ENCODE measurements at regions not wholly inside any gene's neighbourhood (a gene's known extent, or its start where the extent isn't known, plus 50 kb on each side); places are given as distances from the start of the nearest gene placed in this dataset.

- POLR2A ChIA-PET (ENCODE audit: partially characterized antibody), result no interaction called here
- H3K36me3 ChIP-seq (ENCODE audit: insufficient read depth, low read length), result no peaks in the 10 kb centered on the region
- H3K9me3 ChIP-seq (ENCODE audit: control insufficient read depth in 1 of 2, low read length in 2 of 2), result no peaks in the 10 kb centered on the region
- DNase-seq, result no peak
- H3K27me3 ChIP-seq (ENCODE audit: insufficient read depth, low read length), result no peaks in the 10 kb centered on the region
- H3K4me1 ChIP-seq (ENCODE audit: insufficient read depth, low read length), result no peaks in the 10 kb centered on the region
- Mint-ChIP-seq H3K4me3 (no peak overlapping the region), H3K9me3 (peaks cover 0 to 9% (median 3%) of the 10 kb centered on the region in 8 donors), H3K27ac (no peak overlapping the region), H3K36me3 (no peaks in the 10 kb centered on the region), H3K27me3 (no peaks in the 10 kb centered on the region), H3K4me1 (no peaks in the 10 kb centered on the region)
- no peak overlapping the region for H3K27ac ChIP-seq (ENCODE audit: low read depth, low read length)
- intact Hi-C loops (cut with micrococcal nuclease), result no loop called here
- no peak overlapping the region for H3K4me3 ChIP-seq (ENCODE audit: low read length in 2 of 2)
- CTCF ChIA-PET (ENCODE audit: partially characterized antibody), result interaction anchor here (1.1 kb wide), 1 partner anchor 9 kb away, joined by 3 read pairs; no protein-coding TSS in a partner anchor
Measured at GRCh38 chr18:55763298-55763697, 175.3 kb upstream of the TCF4 start.

GRCh38 chr18:55762424-55762823 lies 174.4 kb upstream of the TCF4 start:
- no peak overlapping the region for H3K27ac ChIP-seq (ENCODE audit: low read depth, low read length)
- no peaks in the 10 kb centered on the region for H3K36me3 ChIP-seq (ENCODE audit: insufficient read depth, low read length)
- no peaks in the 10 kb centered on the region for H3K4me1 ChIP-seq (ENCODE audit: insufficient read depth, low read length)
- no peak for DNase-seq
- CTCF ChIA-PET (ENCODE audit: partially characterized antibody), result interaction anchor here (1.1 kb wide), 1 partner anchor 10 kb away, joined by 3 read pairs; no protein-coding TSS in a partner anchor
- no peaks in the 10 kb centered on the region for H3K36me3 Mint-ChIP-seq
- intact Hi-C loops (cut with micrococcal nuclease), result no loop called here
- H3K27me3 Mint-ChIP-seq, result no peaks in the 10 kb centered on the region
- H3K4me3 ChIP-seq (ENCODE audit: low read length in 2 of 2), result no peak overlapping the region
- H3K9me3 ChIP-seq (ENCODE audit: control insufficient read depth in 1 of 2, low read length in 2 of 2), result no peaks in the 10 kb centered on the region
- H3K27ac Mint-ChIP-seq, result no peak overlapping the region
- H3K27me3 ChIP-seq (ENCODE audit: insufficient read depth, low read length), result no peaks in the 10 kb centered on the region
- no peak overlapping the region for H3K4me3 Mint-ChIP-seq
- no peaks in the 10 kb centered on the region for H3K4me1 Mint-ChIP-seq
- POLR2A ChIA-PET (ENCODE audit: partially characterized antibody), result no interaction called here
- H3K9me3 Mint-ChIP-seq, result peaks cover 0 to 9% (median 3%) of the 10 kb centered on the region in 8 donors

DNA sequence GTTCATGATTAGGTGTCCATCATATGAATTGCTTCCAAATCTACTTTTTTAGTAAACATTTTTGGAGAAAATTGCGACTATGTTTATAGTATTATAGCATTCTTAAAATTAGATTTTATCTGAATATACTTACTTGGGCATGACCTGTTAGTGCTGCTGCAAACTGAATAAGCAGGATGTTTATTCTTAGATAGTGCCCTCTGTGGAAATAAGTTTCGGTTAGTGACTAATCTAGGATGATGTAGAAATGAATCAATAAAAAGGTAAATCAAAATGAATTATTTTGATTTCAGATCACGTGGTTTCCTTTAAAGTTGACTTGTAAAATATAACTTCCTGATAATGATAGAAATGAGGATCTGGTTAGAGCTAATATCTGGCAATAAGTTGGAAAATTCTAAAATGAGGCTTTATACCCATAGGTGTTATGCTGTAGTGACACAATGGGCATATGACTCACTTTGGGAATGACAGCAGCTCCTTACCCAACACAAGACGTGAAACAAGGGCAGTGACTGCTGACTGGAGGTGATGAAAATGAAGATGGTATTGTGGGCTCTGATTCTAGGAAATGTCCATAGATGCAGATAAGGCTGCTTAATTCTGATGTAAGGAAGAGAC lies 165.8 kb upstream of the TCF4 start:
- H3K4me1 ChIP-seq (ENCODE audit: insufficient read depth, low read length), result no peaks in the 10 kb centered on the region
- no peak for DNase-seq
- no peaks in the 10 kb centered on the region for H3K9me3 ChIP-seq (ENCODE audit: control insufficient read depth in 1 of 2, low read length in 2 of 2)
- Mint-ChIP-seq H3K27ac (no peak overlapping the region), H3K36me3 (no peaks in the 10 kb centered on the region), H3K4me3 (no peak overlapping the region), H3K27me3 (no peaks in the 10 kb centered on the region), H3K4me1 (no peaks in the 10 kb centered on the region), H3K9me3 (peaks cover 0 to 13% (median 3%) of the 10 kb centered on the region in 8 donors)
- intact Hi-C loops (cut with micrococcal nuclease), result no loop called here
- ChIA-PET POLR2A (ENCODE audit: partially characterized antibody) (no interaction called here), CTCF (ENCODE audit: partially characterized antibody) (no interaction called here)
- H3K27me3 ChIP-seq (ENCODE audit: insufficient read depth, low read length), result no peaks in the 10 kb centered on the region
- no peak overlapping the region for H3K27ac ChIP-seq (ENCODE audit: low read depth, low read length)
- no peak overlapping the region for H3K4me3 ChIP-seq (ENCODE audit: low read length in 2 of 2)
- no peaks in the 10 kb centered on the region for H3K36me3 ChIP-seq (ENCODE audit: insufficient read depth, low read length)

DNA sequence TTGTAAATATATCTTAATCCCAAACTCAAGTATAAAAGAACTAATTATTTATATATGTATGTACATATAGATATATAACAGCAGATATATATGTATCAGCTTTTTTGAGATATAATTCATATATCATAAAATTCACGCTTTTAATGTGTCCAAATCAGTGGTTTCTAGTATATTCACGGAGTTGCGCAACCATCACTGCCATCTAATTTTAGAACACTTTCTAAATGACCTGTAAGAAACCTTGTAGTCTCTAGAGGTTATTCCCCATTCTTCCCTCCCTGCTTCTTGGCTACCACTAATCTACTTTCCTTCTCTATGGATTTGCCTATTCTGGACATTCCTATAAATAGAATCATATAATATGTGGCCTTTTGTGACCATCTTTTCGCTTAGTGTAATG lies 163.5 kb upstream of the TCF4 start:
- DNase-seq, result no peak
- no peaks in the 10 kb centered on the region for H3K36me3 Mint-ChIP-seq
- H3K4me1 Mint-ChIP-seq, result no peaks in the 10 kb centered on the region

DNA sequence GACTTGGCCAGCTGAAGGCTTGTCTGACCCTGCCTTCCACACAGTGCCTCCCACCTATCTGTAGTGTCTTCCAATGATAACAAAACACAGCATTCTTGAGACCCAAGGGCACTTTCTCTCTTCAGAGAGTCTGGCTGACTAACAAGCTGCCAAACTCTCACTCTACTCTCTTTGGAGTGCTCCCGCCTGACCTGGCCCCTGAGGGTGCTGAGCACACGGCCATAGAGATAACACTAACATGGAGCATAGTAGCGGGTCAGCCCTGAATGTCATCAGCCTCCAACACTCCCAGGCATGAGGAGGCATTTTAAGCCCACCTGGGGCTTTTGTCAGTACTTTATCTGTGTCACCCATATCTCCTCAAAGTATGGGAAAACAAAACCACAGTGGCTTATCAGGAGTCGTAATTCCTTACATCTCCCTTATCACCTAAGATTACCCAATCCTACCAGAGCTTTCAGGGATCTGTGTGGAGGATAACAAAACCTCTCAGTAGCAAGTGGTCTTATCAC lies 160.3 kb upstream of the TCF4 start:
- Histone ChIP-seq H3K4me1 (ENCODE audit: insufficient read depth, low read length) (no peaks in the 10 kb centered on the region), H3K27me3 (ENCODE audit: insufficient read depth, low read length) (no peaks in the 10 kb centered on the region), H3K36me3 (ENCODE audit: insufficient read depth, low read length) (no peaks in the 10 kb centered on the region), H3K9me3 (ENCODE audit: control insufficient read depth in 1 of 2, low read length in 2 of 2) (no peaks in the 10 kb centered on the region), H3K27ac (ENCODE audit: low read depth, low read length) (no peak overlapping the region), H3K4me3 (ENCODE audit: low read length in 2 of 2) (no peak overlapping the region)
- H3K36me3 Mint-ChIP-seq, result no peaks in the 10 kb centered on the region
- H3K4me1 Mint-ChIP-seq, result no peaks in the 10 kb centered on the region
- H3K27me3 Mint-ChIP-seq, result no peaks in the 10 kb centered on the region
- intact Hi-C loops (cut with micrococcal nuclease), result no loop called here
- no peak overlapping the region for H3K27ac Mint-ChIP-seq
- ChIA-PET POLR2A (ENCODE audit: partially characterized antibody) (no interaction called here), CTCF (ENCODE audit: partially characterized antibody) (no interaction called here)
- no peak for DNase-seq
- H3K4me3 Mint-ChIP-seq, result no peak overlapping the region
- peaks cover 0 to 12% (median 5%) of the 10 kb centered on the region in 8 donors for H3K9me3 Mint-ChIP-seq

More for the DNA sequence above, 163.5 kb upstream of the TCF4 start:
- Histone ChIP-seq H3K36me3 (ENCODE audit: insufficient read depth, low read length) (no peaks in the 10 kb centered on the region), H3K27me3 (ENCODE audit: insufficient read depth, low read length) (no peaks in the 10 kb centered on the region), H3K4me3 (ENCODE audit: low read length in 2 of 2) (no peak overlapping the region), H3K9me3 (ENCODE audit: control insufficient read depth in 1 of 2, low read length in 2 of 2) (no peaks in the 10 kb centered on the region), H3K27ac (ENCODE audit: low read depth, low read length) (no peak overlapping the region), H3K4me1 (ENCODE audit: insufficient read depth, low read length) (no peaks in the 10 kb centered on the region)
- no peak overlapping the region for H3K27ac Mint-ChIP-seq
- peaks cover 2 to 16% (median 5%) of the 10 kb centered on the region in 8 donors for H3K9me3 Mint-ChIP-seq
- POLR2A ChIA-PET (ENCODE audit: partially characterized antibody), result no interaction called here
- intact Hi-C loops (cut with micrococcal nuclease), result no loop called here
- no peak overlapping the region for H3K4me3 Mint-ChIP-seq
- H3K27me3 Mint-ChIP-seq, result no peaks in the 10 kb centered on the region
- CTCF ChIA-PET (ENCODE audit: partially characterized antibody), result no interaction called here

- Histone ChIP-seq H3K27me3 (ENCODE audit: insufficient read depth, low read length) (no peaks in the 10 kb centered on the region), H3K4me1 (ENCODE audit: insufficient read depth, low read length) (no peaks in the 10 kb centered on the region), H3K27ac (ENCODE audit: low read depth, low read length) (no peak overlapping the region), H3K4me3 (ENCODE audit: low read length in 2 of 2) (no peak overlapping the region), H3K9me3 (ENCODE audit: control insufficient read depth in 1 of 2, low read length in 2 of 2) (no peaks in the 10 kb centered on the region), H3K36me3 (ENCODE audit: insufficient read depth, low read length) (no peaks in the 10 kb centered on the region)
- Mint-ChIP-seq H3K4me3 (no peak overlapping the region), H3K27ac (no peak overlapping the region), H3K4me1 (no peaks in the 10 kb centered on the region), H3K27me3 (no peaks in the 10 kb centered on the region), H3K36me3 (no peaks in the 10 kb centered on the region), H3K9me3 (peaks cover 0 to 9% (median 4%) of the 10 kb centered on the region in 8 donors)
- POLR2A ChIA-PET (ENCODE audit: partially characterized antibody), result no interaction called here
- intact Hi-C loops (cut with micrococcal nuclease), result no loop called here
- DNase-seq, result no peak
- CTCF ChIA-PET (ENCODE audit: partially characterized antibody), result no interaction called here
Measured at GRCh38 chr18:55744206-55744605, 156.2 kb upstream of the TCF4 start.

- Histone ChIP-seq H3K36me3 (ENCODE audit: insufficient read depth, low read length) (no peaks in the 10 kb centered on the region), H3K27me3 (ENCODE audit: insufficient read depth, low read length) (no peaks in the 10 kb centered on the region), H3K4me3 (ENCODE audit: low read length in 2 of 2) (no peak overlapping the region), H3K27ac (ENCODE audit: low read depth, low read length) (no peak overlapping the region), H3K9me3 (ENCODE audit: control insufficient read depth in 1 of 2, low read length in 2 of 2) (no peaks in the 10 kb centered on the region), H3K4me1 (ENCODE audit: insufficient read depth, low read length) (no peaks in the 10 kb centered on the region)
- Mint-ChIP-seq H3K9me3 (peaks cover 0 to 9% (median 4%) of the 10 kb centered on the region in 8 donors), H3K4me3 (no peak overlapping the region), H3K36me3 (no peaks in the 10 kb centered on the region), H3K27ac (no peak overlapping the region), H3K27me3 (no peaks in the 10 kb centered on the region), H3K4me1 (no peaks in the 10 kb centered on the region)
- ChIA-PET POLR2A (ENCODE audit: partially characterized antibody) (no interaction called here), CTCF (ENCODE audit: partially characterized antibody) (no interaction called here)
- intact Hi-C loops (cut with micrococcal nuclease), result no loop called here
- DNase-seq, result no peak
Measured at GRCh38 chr18:55743736-55744135, 155.7 kb upstream of the TCF4 start.
